Esophagus squamous epithelium (tissue), 4 donors: ENCODE measurements at regions not wholly inside any gene's neighbourhood (a gene's known extent, or its start where the extent isn't known, plus 50 kb on each side); places are given as distances from the start of the nearest gene placed in this dataset.
"Not testable (repeated sequence)": the region's sequence is repeated elsewhere in the genome, so short reads cannot be mapped to it uniquely, and the experiment has no call there.

Source experiments
- CTCF ChIP-seq, 6 experiments: fragments of 450-650 bp in 4 of 6; fragments of 200-600 bp in 2 of 6; sonication (generic) in 2 of 6; IDR thresholded peaks; one replicate each; pipeline ENCODE4 v1.5.1; 2016 to 2019; ENCODE audit warnings: antibody characterized with exemption in 6 of 6, mild to moderate bottlenecking in 4 of 6, moderate library complexity in 4 of 6
- POLR2A ChIP-seq, 4 donors: fragments of 450-650 bp; IDR thresholded peaks; one replicate each; pipeline ENCODE4 v1.6.1; 2017; ENCODE audit warnings: antibody characterized with exemption in 4 of 4, mild to moderate bottlenecking in 4 of 4, moderate library complexity in 3 of 4

DNA sequence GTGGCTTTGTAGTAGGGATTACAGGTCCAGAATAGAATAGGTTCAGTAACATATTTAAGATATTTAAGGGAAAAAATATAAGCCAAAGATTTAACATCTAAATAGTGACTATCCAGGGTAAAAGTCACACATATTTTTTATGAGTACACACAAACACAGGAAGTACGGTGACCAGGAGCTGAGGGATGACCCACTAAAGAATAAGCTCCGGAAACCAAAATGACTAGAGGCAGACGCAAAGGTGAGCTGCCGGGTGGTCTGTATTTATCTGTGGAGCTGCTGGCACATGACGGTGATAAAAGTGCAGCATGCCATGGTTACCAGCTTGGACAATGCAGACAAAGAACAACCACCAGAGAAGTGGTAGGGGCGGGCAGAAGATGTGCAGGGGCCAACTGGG lies 73.9 kb upstream of the FBXO28 start:
- TF ChIP-seq CTCF, POLR2A (IDR thresholded peaks at IDR 0.05): not testable (repeated sequence)
